ENCODE measurements at regions not wholly inside any gene's neighbourhood (a gene's known extent, or its start where the extent isn't known, plus 50 kb on each side); places are given as distances from the start of the nearest gene placed in this dataset.

DNA sequence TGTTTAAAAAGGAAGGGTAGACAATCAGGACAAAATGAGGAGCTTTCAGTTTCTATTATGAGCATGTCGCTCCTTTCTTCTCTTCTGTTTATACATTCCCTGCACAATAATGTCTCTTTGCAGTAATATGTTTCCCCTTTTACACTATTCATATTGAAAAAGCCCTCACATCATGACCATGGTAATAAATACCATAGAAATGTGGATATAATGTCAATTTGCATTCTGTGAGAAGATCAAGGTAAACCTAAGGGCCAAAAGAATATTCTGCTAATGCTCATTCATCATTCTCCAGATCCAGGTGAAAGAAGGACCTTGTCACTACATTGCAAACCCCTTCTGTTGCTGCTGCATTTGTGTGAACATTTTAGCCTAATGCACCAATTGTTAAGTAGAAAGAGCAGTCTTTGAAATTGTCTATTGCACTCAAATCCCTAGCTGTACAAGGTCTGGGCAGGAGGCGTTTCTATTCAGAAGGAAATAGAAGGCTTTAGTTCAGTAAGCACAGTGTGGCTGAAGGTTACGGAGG is 117.6 kb upstream of the SOX21 start:
- H3K9ac ChIP-seq (ENCODE audit: insufficient read depth, low read length, poor library complexity, severe bottlenecking), result no peak overlapping the region
- intact Hi-C loops (cut with micrococcal nuclease), result no loop called here
- no peak for DNase-seq
- H3K27me3 Mint-ChIP-seq (ENCODE audit: low read depth in 3 of 3), result peaks cover 1 to 2% (median 2%) of the 10 kb centered on the region in 3 donors
- H3K4me1 ChIP-seq (ENCODE audit: control insufficient read depth in 1 of 2, insufficient read depth in 2 of 2, low read length in 2 of 2), result no peaks in the 10 kb centered on the region
- H3K79me2 ChIP-seq (ENCODE audit: insufficient read depth, low read length), result no peaks in the 10 kb centered on the region
- H3K27ac Mint-ChIP-seq, result no peak overlapping the region
- no peaks in the 10 kb centered on the region for H3K36me3 ChIP-seq (replicated peaks in 1 of 2; ENCODE audit: control insufficient read depth in 1 of 2, insufficient read depth in 2 of 2, low read length in 2 of 2)
- H3K27me3 ChIP-seq (ENCODE audit: control insufficient read depth in 2 of 2, insufficient read depth in 2 of 2, low read length in 2 of 2), result no peaks in the 10 kb centered on the region
- H3K4me3 ChIP-seq (replicated peaks in 1 of 3; ENCODE audit: low read depth in 2 of 3, low read length in 3 of 3), result no peak overlapping the region
- H3K36me3 Mint-ChIP-seq, result no peaks in the 10 kb centered on the region
- H3K9me3 Mint-ChIP-seq, result peaks cover under 1 to 10% (median 7%) of the 10 kb centered on the region in 7 donors
- no peaks in the 10 kb centered on the region for H4K20me1 ChIP-seq (ENCODE audit: insufficient read depth, low read length)
- TF ChIP-seq, protein P1, sequence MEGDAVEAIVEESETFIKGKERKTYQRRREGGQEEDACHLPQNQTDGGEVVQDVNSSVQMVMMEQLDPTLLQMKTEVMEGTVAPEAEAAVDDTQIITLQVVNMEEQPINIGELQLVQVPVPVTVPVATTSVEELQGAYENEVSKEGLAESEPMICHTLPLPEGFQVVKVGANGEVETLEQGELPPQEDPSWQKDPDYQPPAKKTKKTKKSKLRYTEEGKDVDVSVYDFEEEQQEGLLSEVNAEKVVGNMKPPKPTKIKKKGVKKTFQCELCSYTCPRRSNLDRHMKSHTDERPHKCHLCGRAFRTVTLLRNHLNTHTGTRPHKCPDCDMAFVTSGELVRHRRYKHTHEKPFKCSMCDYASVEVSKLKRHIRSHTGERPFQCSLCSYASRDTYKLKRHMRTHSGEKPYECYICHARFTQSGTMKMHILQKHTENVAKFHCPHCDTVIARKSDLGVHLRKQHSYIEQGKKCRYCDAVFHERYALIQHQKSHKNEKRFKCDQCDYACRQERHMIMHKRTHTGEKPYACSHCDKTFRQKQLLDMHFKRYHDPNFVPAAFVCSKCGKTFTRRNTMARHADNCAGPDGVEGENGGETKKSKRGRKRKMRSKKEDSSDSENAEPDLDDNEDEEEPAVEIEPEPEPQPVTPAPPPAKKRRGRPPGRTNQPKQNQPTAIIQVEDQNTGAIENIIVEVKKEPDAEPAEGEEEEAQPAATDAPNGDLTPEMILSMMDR (IDR thresholded peaks at IDR 0.05), result no peak
- H3K4me3 Mint-ChIP-seq, result no peak overlapping the region
- no peaks in the 10 kb centered on the region for H3K4me1 Mint-ChIP-seq
- H3K9me3 ChIP-seq (replicated peaks in 1 of 2; ENCODE audit: control insufficient read depth in 1 of 2, insufficient read depth in 1 of 2, low read length in 2 of 2), result peaks cover 0 to 9% of the 10 kb centered on the region in 2 donors
- no peak overlapping the region for H2AFZ ChIP-seq (ENCODE audit: insufficient read depth, low read depth, low read length, poor library complexity, severe bottlenecking)
- H3K27ac ChIP-seq (ENCODE audit: low read depth in 1 of 2, low read length in 2 of 2), result no peak overlapping the region
- no peak overlapping the region for H3K4me2 ChIP-seq (replicated peaks; ENCODE audit: extremely low read depth, low read length, poor library complexity, severe bottlenecking)
- 100% methylated on average over 2 of the region's 3 CpGs for WGBS (ENCODE audit: insufficient coverage)

DNA sequence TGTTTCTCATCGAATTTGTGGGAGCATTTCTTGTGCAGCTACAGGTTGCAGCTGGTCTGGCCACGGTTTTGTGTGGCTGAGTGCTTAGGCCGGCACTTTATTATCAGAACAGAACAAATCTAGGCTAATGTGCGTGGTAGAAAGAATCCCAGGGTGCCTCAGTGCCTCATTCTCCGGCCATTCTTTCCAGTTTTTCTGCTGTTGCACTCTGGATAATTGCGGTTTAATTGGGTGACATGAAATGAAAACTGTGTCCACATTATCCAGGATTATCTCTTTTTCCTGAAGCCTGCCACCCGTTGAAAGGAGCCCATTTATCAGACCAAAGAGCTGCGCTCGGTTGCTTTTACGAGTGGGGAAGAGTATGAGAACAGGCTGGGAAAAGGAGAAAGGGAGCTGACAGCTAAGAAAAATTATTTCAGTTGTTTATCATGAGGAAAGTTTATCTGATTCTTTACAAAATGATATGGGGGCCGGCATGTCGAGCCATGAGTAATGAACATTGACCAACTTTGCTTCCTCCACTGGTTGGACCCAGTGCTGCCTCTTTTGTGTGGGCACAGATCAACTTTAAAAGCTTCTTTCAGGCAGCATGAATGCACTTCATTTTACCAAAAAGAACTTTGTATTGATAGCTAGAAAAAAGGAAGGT is 117.0 kb upstream of the SOX21 start:
- 88% methylated on average over 11 of the region's 12 CpGs for WGBS (ENCODE audit: insufficient coverage)
- Histone ChIP-seq H4K20me1 (ENCODE audit: insufficient read depth, low read length) (no peaks in the 10 kb centered on the region), H3K27ac (ENCODE audit: low read depth in 1 of 2, low read length in 2 of 2) (no peak overlapping the region), H3K9me3 (replicated peaks in 1 of 2; ENCODE audit: control insufficient read depth in 1 of 2, insufficient read depth in 1 of 2, low read length in 2 of 2) (peaks cover 0 to 4% of the 10 kb centered on the region in 2 donors), H3K4me3 (replicated peaks in 1 of 3; ENCODE audit: low read depth in 2 of 3, low read length in 3 of 3) (no peak overlapping the region), H3K27me3 (ENCODE audit: control insufficient read depth in 2 of 2, insufficient read depth in 2 of 2, low read length in 2 of 2) (no peaks in the 10 kb centered on the region), H3K4me2 (replicated peaks; ENCODE audit: extremely low read depth, low read length, poor library complexity, severe bottlenecking) (no peak overlapping the region), H2AFZ (ENCODE audit: insufficient read depth, low read depth, low read length, poor library complexity, severe bottlenecking) (no peak overlapping the region), H3K79me2 (ENCODE audit: insufficient read depth, low read length) (no peaks in the 10 kb centered on the region), H3K36me3 (replicated peaks in 1 of 2; ENCODE audit: control insufficient read depth in 1 of 2, insufficient read depth in 2 of 2, low read length in 2 of 2) (no peaks in the 10 kb centered on the region), H3K4me1 (ENCODE audit: control insufficient read depth in 1 of 2, insufficient read depth in 2 of 2, low read length in 2 of 2) (no peaks in the 10 kb centered on the region), H3K9ac (ENCODE audit: insufficient read depth, low read length, poor library complexity, severe bottlenecking) (no peak overlapping the region)
- H3K4me3 Mint-ChIP-seq, result no peak overlapping the region
- DNase-seq, result no peak
- no peaks in the 10 kb centered on the region for H3K36me3 Mint-ChIP-seq
- intact Hi-C loops (cut with micrococcal nuclease), result no loop called here
- H3K4me1 Mint-ChIP-seq, result no peaks in the 10 kb centered on the region
- peaks cover 0 to 6% (median 3%) of the 10 kb centered on the region in 7 donors for H3K9me3 Mint-ChIP-seq
- TF ChIP-seq, protein P1 (IDR thresholded peaks at IDR 0.05), result no peak
- no peak overlapping the region for H3K27ac Mint-ChIP-seq
- peaks cover 0 to 2% (median 1%) of the 10 kb centered on the region in 3 donors for H3K27me3 Mint-ChIP-seq (ENCODE audit: low read depth in 3 of 3)

Measured in CD14-positive monocyte (primary cell).